GM12891 (cell line): ENCODE measurements at regions not wholly inside any gene's neighbourhood (a gene's known extent, or its start where the extent isn't known, plus 50 kb on each side); places are given as distances from the start of the nearest gene placed in this dataset.

Experiments used
- PAX5 ChIP-seq: IDR thresholded peaks from 2 replicates; pipeline ENCODE4 v1.6.1; 2011; ENCODE audit warnings: low read length, moderate library complexity, mild to moderate bottlenecking; ENCODE audit not compliant: insufficient read depth, severe bottlenecking
- POLR2A ChIP-seq: IDR thresholded peaks from 2 replicates; pipeline ENCODE4 v1.6.1; 2011; ENCODE audit warnings: low read depth, low read length, control low read depth
- POLR2AphosphoS5 ChIP-seq: IDR thresholded peaks from 2 replicates; pipeline ENCODE4 v1.6.1; 2011; ENCODE audit warnings: low read depth, low read length, control low read depth
- SPI1 ChIP-seq: IDR thresholded peaks from 2 replicates; pipeline ENCODE4 v1.6.1; 2011; ENCODE audit warnings: low read depth, low read length, control low read depth
- TAF1 ChIP-seq: IDR thresholded peaks from 2 replicates; pipeline ENCODE4 v1.6.1; 2011; ENCODE audit warnings: low read depth, low read length, control low read depth

DNA sequence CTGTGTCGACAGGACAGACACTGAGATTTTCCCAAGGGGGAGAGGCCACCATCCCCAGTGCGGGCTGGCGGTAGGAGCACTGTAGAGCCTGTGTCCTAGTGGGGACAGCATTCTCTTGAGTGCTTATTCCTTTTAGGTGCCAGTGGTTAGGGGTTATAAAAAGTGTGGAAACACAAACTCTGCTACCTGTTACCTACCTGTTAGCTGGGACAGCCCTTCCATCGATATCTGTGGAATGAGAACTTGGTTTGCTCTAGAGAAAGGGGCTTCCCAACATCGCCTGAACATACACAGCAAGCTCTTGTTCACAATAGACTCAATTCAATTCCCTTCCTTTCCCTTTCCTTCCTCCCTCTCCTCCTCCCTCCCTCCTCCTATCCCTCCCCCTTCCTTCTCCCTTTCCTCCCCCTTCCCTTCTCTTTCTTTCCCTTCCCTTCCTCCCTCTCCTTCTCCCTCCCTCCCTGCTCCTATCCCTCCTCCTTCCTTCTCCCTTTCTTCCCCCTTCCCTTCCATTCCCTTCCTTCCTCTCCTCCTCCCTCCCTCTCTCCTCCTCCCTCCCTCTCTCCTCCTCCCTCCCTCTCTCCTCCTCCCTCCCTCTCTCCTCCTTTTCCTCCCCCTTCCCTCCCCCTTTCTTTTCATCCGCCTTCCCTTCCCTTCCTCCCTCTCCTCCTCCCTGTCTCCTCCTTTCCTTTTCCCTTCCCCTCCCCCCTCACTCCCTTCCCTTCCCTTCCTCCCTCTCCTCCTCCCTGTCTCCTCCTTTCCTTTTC is 188.5 kb downstream of the URI1 start:
- TF ChIP-seq TAF1: no peak
- TF ChIP-seq POLR2A: no peak
- no peak for TF ChIP-seq POLR2AphosphoS5
- no peak for TF ChIP-seq PAX5
- TF ChIP-seq SPI1: no peak
